ENCODE measurements at regions not wholly inside any gene's neighbourhood (a gene's known extent, or its start where the extent isn't known, plus 50 kb on each side); places are given as distances from the start of the nearest gene placed in this dataset.

DNA sequence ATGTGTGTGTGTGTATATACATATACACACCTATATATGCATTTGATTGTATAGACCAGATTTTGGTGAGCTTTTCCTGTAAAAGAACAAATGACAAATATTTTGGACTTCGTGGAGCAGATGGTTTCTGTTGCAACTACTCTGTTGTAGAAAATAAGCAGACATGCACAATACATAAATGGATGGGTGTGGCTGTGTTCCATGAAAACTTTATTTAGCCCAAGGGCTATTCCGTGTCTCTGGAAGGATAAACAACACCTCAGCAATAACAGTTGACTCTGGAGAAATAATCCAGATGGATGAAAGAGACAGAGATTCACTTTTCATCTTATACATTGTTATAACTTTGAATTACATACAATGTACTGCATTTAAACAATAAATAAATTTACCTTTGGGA lies 441.4 kb downstream of the CNTN3 start:
- TF ChIP-seq, protein P1, sequence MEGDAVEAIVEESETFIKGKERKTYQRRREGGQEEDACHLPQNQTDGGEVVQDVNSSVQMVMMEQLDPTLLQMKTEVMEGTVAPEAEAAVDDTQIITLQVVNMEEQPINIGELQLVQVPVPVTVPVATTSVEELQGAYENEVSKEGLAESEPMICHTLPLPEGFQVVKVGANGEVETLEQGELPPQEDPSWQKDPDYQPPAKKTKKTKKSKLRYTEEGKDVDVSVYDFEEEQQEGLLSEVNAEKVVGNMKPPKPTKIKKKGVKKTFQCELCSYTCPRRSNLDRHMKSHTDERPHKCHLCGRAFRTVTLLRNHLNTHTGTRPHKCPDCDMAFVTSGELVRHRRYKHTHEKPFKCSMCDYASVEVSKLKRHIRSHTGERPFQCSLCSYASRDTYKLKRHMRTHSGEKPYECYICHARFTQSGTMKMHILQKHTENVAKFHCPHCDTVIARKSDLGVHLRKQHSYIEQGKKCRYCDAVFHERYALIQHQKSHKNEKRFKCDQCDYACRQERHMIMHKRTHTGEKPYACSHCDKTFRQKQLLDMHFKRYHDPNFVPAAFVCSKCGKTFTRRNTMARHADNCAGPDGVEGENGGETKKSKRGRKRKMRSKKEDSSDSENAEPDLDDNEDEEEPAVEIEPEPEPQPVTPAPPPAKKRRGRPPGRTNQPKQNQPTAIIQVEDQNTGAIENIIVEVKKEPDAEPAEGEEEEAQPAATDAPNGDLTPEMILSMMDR (IDR thresholded peaks at IDR 0.05) = no peak
- TF ChIP-seq EZH2phosphoT487 (IDR thresholded peaks at IDR 0.05) (no peak), EZH2 (IDR thresholded peaks at IDR 0.05) (no peak)

All from neural progenitor cell (in vitro differentiated cells).